ENCODE measurements at regions not wholly inside any gene's neighbourhood (a gene's known extent, or its start where the extent isn't known, plus 50 kb on each side); places are given as distances from the start of the nearest gene placed in this dataset.

GRCh38 chr1:157236072-157236471, 97.9 kb upstream of the ETV3 start:
- H3K27me3 Mint-ChIP-seq, result no peaks in the 10 kb centered on the region
- no peaks in the 10 kb centered on the region for H3K9me3 Mint-ChIP-seq
- no peak overlapping the region for H3K4me3 Mint-ChIP-seq
- no peaks in the 10 kb centered on the region for H3K36me3 Mint-ChIP-seq (ENCODE audit: low read depth)
- CTCF ChIA-PET, result no interaction called here
- no peaks in the 10 kb centered on the region for H3K4me1 Mint-ChIP-seq (ENCODE audit: low read depth)
- no peak for DNase-seq
- POLR2A ChIA-PET, result no interaction called here
- TF ChIP-seq, protein P1, sequence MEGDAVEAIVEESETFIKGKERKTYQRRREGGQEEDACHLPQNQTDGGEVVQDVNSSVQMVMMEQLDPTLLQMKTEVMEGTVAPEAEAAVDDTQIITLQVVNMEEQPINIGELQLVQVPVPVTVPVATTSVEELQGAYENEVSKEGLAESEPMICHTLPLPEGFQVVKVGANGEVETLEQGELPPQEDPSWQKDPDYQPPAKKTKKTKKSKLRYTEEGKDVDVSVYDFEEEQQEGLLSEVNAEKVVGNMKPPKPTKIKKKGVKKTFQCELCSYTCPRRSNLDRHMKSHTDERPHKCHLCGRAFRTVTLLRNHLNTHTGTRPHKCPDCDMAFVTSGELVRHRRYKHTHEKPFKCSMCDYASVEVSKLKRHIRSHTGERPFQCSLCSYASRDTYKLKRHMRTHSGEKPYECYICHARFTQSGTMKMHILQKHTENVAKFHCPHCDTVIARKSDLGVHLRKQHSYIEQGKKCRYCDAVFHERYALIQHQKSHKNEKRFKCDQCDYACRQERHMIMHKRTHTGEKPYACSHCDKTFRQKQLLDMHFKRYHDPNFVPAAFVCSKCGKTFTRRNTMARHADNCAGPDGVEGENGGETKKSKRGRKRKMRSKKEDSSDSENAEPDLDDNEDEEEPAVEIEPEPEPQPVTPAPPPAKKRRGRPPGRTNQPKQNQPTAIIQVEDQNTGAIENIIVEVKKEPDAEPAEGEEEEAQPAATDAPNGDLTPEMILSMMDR (IDR thresholded peaks at IDR 0.05), result no peak
- H3K27ac Mint-ChIP-seq, result no peak overlapping the region
- intact Hi-C loops (cut with micrococcal nuclease), result no loop called here
- ATAC-seq, result no peak

GRCh38 chr1:157235307-157235706, 97.1 kb upstream of the ETV3 start:
- DNase-seq (no peak), ATAC-seq (no peak)
- Mint-ChIP-seq H3K4me1 (ENCODE audit: low read depth) (no peaks in the 10 kb centered on the region), H3K9me3 (no peaks in the 10 kb centered on the region), H3K36me3 (ENCODE audit: low read depth) (no peaks in the 10 kb centered on the region), H3K4me3 (no peak overlapping the region), H3K27ac (no peak overlapping the region), H3K27me3 (no peaks in the 10 kb centered on the region)
- CTCF ChIA-PET, result no interaction called here
- TF ChIP-seq, protein P1 (IDR thresholded peaks at IDR 0.05), result no peak
- POLR2A ChIA-PET, result no interaction called here
- intact Hi-C loops (cut with micrococcal nuclease), result no loop called here

GRCh38 chr1:157234705-157235273, 96.6 kb upstream of the ETV3 start:
- H3K9me3 Mint-ChIP-seq, result no peaks in the 10 kb centered on the region
- DNase-seq, result no peak
- H3K27ac Mint-ChIP-seq, result no peak overlapping the region
- no peaks in the 10 kb centered on the region for H3K27me3 Mint-ChIP-seq
- no peak overlapping the region for H3K4me3 Mint-ChIP-seq
- TF ChIP-seq, protein P1 (IDR thresholded peaks at IDR 0.05), result no peak
- ChIA-PET POLR2A (no interaction called here), CTCF (no interaction called here)
- ATAC-seq, result no peak
- intact Hi-C loops (cut with micrococcal nuclease), result no loop called here
- no peaks in the 10 kb centered on the region for H3K36me3 Mint-ChIP-seq (ENCODE audit: low read depth)
- no peaks in the 10 kb centered on the region for H3K4me1 Mint-ChIP-seq (ENCODE audit: low read depth)

DNA sequence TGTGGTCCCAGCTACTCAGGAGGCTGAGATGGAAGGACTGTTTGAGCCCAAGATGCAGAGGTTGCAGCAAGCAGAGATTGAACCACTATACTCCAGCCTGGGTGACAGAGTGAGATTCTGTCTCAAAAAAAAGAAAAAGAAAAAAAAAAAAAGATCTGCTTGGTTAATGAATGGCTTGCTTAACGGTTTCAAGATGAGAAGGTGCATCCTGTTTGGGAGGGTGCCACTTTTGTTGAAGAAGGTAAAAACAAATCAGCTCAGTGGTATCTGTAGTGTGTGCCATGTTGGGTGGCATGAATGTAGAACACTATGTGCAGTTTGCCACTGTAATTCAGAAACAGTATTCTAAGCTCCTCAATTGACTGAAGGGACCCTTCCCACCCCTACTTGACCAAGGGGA, 94.9 kb upstream of the ETV3 start:
- H3K4me1 Mint-ChIP-seq (ENCODE audit: low read depth), result no peaks in the 10 kb centered on the region
- CTCF ChIA-PET, result interaction anchor here (0.7 kb wide), 1 partner anchor 79 kb away, joined by 3 read pairs; no protein-coding TSS in a partner anchor
- intact Hi-C loops (cut with micrococcal nuclease), result no loop called here
- DNase-seq (no peak), ATAC-seq (no peak)
- no peak overlapping the region for H3K4me3 Mint-ChIP-seq
- no peaks in the 10 kb centered on the region for H3K9me3 Mint-ChIP-seq
- POLR2A ChIA-PET, result no interaction called here
- peaks cover 4% of the 10 kb centered on the region for H3K27me3 Mint-ChIP-seq
- TF ChIP-seq, protein P1 (IDR thresholded peaks at IDR 0.05), result no peak
- H3K27ac Mint-ChIP-seq, result no peak overlapping the region
- no peaks in the 10 kb centered on the region for H3K36me3 Mint-ChIP-seq (ENCODE audit: low read depth)

- Mint-ChIP-seq H3K9me3 (no peaks in the 10 kb centered on the region), H3K4me1 (ENCODE audit: low read depth) (no peaks in the 10 kb centered on the region), H3K27ac (no peak overlapping the region), H3K4me3 (no peak overlapping the region), H3K36me3 (ENCODE audit: low read depth) (no peaks in the 10 kb centered on the region), H3K27me3 (peaks cover 4% of the 10 kb centered on the region)
- CTCF ChIA-PET, result no interaction called here
- TF ChIP-seq, protein P1 (IDR thresholded peaks at IDR 0.05), result no peak
- no peak for ATAC-seq
- intact Hi-C loops (cut with micrococcal nuclease), result no loop called here
- no peak for DNase-seq
- POLR2A ChIA-PET, result no interaction called here
Observed at GRCh38 chr1:157231846-157232525, 93.8 kb upstream of the ETV3 start.
